PFSK-1 (cell line): ENCODE measurements at regions not wholly inside any gene's neighbourhood (a gene's known extent, or its start where the extent isn't known, plus 50 kb on each side); places are given as distances from the start of the nearest gene placed in this dataset.

Experiments
- FOXP2 ChIP-seq: optimal IDR thresholded peaks from 2 replicates; pipeline ENCODE3; 2011; ENCODE audit warnings: borderline replicate concordance, control low read depth, inconsistent platforms; ENCODE audit not compliant: insufficient read depth; ENCODE audit errors: extremely low read length, extremely low read depth
- POLR2AphosphoS5 ChIP-seq: IDR thresholded peaks from 2 replicates; pipeline ENCODE4 v1.6.1; 2012; ENCODE audit warnings: low read depth, mild to moderate bottlenecking, control low read depth, low read length, moderate library complexity
- SIN3A ChIP-seq: IDR thresholded peaks from 2 replicates; pipeline ENCODE4 v1.6.1; 2012; ENCODE audit warnings: mild to moderate bottlenecking, low read length, moderate library complexity, borderline replicate concordance; ENCODE audit not compliant: insufficient read depth
- TAF1 ChIP-seq: IDR thresholded peaks from 2 replicates; pipeline ENCODE4 v1.6.1; 2012; ENCODE audit warnings: low read length, control low read depth, borderline replicate concordance; ENCODE audit not compliant: insufficient read depth
- TF ChIP-seq, protein P1 (sequence below), 2 experiments: IDR thresholded peaks; 2 replicates each; pipeline versions ENCODE4 v1.6.1 to v1.8.0; 2011 to 2012; ENCODE audit warnings: low read depth in 2 of 2, low read length in 2 of 2, control low read depth in 1 of 2, inconsistent platforms in 1 of 2, mild to moderate bottlenecking in 1 of 2, moderate library complexity in 1 of 2; ENCODE audit not compliant: insufficient read depth in 1 of 2

- TF ChIP-seq, protein P1, sequence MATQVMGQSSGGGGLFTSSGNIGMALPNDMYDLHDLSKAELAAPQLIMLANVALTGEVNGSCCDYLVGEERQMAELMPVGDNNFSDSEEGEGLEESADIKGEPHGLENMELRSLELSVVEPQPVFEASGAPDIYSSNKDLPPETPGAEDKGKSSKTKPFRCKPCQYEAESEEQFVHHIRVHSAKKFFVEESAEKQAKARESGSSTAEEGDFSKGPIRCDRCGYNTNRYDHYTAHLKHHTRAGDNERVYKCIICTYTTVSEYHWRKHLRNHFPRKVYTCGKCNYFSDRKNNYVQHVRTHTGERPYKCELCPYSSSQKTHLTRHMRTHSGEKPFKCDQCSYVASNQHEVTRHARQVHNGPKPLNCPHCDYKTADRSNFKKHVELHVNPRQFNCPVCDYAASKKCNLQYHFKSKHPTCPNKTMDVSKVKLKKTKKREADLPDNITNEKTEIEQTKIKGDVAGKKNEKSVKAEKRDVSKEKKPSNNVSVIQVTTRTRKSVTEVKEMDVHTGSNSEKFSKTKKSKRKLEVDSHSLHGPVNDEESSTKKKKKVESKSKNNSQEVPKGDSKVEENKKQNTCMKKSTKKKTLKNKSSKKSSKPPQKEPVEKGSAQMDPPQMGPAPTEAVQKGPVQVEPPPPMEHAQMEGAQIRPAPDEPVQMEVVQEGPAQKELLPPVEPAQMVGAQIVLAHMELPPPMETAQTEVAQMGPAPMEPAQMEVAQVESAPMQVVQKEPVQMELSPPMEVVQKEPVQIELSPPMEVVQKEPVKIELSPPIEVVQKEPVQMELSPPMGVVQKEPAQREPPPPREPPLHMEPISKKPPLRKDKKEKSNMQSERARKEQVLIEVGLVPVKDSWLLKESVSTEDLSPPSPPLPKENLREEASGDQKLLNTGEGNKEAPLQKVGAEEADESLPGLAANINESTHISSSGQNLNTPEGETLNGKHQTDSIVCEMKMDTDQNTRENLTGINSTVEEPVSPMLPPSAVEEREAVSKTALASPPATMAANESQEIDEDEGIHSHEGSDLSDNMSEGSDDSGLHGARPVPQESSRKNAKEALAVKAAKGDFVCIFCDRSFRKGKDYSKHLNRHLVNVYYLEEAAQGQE (IDR thresholded peaks at IDR 0.05; ENCODE audit: insufficient read depth in 1 of 2, low read depth in 2 of 2, low read length in 2 of 2) = no peak
- TF ChIP-seq POLR2AphosphoS5 = no peak
- TF ChIP-seq SIN3A = no peak
- TF ChIP-seq TAF1 = no peak
- TF ChIP-seq FOXP2 = no peak
These were observed 83.0 kb downstream of the HIF1AN start for GRCh38 chr10:100618632-100619255.
